ENCODE measurements at regions not wholly inside any gene's neighbourhood (a gene's known extent, or its start where the extent isn't known, plus 50 kb on each side); places are given as distances from the start of the nearest gene placed in this dataset.

DNA sequence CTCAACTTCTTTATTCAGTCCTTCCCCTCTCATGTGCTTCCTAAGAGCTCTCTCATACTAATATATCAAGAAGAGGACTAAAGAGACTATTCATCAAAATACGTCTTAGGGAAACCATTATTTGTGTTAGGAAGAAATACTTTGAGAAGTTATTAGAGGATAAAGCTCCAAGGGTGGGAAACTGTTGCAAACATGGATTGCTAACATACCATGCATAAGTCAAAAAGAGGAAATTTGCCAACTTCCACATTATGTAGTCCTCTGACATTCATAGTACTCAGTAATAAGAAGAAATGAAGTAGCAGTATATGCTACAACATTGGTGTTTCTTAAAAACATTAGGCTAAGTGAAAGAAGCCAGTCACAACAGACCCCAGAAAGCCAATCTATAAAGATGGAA, 128.8 kb upstream of the CLEC14A start:
- no peak for TF ChIP-seq SMC3 (IDR thresholded peaks at IDR 0.05; ENCODE audit: low read depth, low read length)
- TF ChIP-seq, protein P1, sequence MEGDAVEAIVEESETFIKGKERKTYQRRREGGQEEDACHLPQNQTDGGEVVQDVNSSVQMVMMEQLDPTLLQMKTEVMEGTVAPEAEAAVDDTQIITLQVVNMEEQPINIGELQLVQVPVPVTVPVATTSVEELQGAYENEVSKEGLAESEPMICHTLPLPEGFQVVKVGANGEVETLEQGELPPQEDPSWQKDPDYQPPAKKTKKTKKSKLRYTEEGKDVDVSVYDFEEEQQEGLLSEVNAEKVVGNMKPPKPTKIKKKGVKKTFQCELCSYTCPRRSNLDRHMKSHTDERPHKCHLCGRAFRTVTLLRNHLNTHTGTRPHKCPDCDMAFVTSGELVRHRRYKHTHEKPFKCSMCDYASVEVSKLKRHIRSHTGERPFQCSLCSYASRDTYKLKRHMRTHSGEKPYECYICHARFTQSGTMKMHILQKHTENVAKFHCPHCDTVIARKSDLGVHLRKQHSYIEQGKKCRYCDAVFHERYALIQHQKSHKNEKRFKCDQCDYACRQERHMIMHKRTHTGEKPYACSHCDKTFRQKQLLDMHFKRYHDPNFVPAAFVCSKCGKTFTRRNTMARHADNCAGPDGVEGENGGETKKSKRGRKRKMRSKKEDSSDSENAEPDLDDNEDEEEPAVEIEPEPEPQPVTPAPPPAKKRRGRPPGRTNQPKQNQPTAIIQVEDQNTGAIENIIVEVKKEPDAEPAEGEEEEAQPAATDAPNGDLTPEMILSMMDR (conservative IDR thresholded peaks at IDR 0.05; ENCODE audit: low read depth, low read length), result no peak
- TF ChIP-seq POLR2A (IDR thresholded peaks at IDR 0.05; ENCODE audit: low read depth, low read length), result no peak
- TF ChIP-seq, protein P2, sequence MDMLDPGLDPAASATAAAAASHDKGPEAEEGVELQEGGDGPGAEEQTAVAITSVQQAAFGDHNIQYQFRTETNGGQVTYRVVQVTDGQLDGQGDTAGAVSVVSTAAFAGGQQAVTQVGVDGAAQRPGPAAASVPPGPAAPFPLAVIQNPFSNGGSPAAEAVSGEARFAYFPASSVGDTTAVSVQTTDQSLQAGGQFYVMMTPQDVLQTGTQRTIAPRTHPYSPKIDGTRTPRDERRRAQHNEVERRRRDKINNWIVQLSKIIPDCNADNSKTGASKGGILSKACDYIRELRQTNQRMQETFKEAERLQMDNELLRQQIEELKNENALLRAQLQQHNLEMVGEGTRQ (IDR thresholded peaks at IDR 0.05; ENCODE audit: low read depth, low read length), result no peak
- no peak for TF ChIP-seq CEBPB (IDR thresholded peaks at IDR 0.05; ENCODE audit: low read depth, low read length)
- no peak for TF ChIP-seq MAFK (IDR thresholded peaks at IDR 0.05; ENCODE audit: low read depth, low read length)
- TF ChIP-seq FOS (IDR thresholded peaks at IDR 0.05; ENCODE audit: low read depth, low read length), result no peak
- TF ChIP-seq MAZ (IDR thresholded peaks at IDR 0.05; ENCODE audit: borderline replicate concordance, low read depth, low read length), result no peak
